ENCODE measurements at regions not wholly inside any gene's neighbourhood (a gene's known extent, or its start where the extent isn't known, plus 50 kb on each side); places are given as distances from the start of the nearest gene placed in this dataset.

DNA sequence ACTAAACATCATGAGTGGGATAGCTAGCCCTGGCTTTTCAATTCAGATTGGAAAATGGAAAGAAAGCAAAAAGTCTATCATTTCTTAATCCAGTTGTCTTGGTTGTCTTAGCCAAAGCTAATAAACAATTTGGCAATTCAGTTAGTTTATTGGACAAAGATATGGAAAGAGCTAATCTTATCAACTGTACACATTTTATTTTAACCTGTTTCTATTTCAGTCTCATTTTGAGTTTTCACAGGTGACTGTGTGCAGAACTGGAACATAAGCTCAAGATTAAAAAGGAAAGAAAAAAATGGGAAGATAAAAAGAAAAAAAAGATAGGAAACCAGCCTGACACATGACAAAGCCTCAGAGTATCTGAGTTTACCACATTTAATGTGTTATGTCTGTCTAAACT is 642.6 kb downstream of the SQOR start:
- H3K9ac ChIP-seq (ENCODE audit: low read depth in 1 of 3, low read length in 3 of 3) = no peak overlapping the region
- H3K4me3 ChIP-seq (ENCODE audit: low read length in 3 of 3) = no peak overlapping the region
- no peaks in the 10 kb centered on the region for H3K27me3 ChIP-seq (ENCODE audit: control insufficient read depth in 3 of 3, insufficient read depth in 3 of 3, low read length in 3 of 3)
- H3K27ac ChIP-seq (ENCODE audit: low read depth, low read length) = no peak overlapping the region
- no peaks in the 10 kb centered on the region for H3K36me3 ChIP-seq (ENCODE audit: control insufficient read depth in 3 of 3, insufficient read depth in 3 of 3, low read length in 3 of 3)
- no peaks in the 10 kb centered on the region for H3K4me1 ChIP-seq (ENCODE audit: control insufficient read depth in 3 of 3, insufficient read depth in 3 of 3, low read length in 3 of 3)
- no peaks in the 10 kb centered on the region for H3K9me3 ChIP-seq (ENCODE audit: control insufficient read depth in 3 of 3, low read length in 3 of 3)

- no peak overlapping the region for H3K9ac ChIP-seq (ENCODE audit: low read depth in 1 of 3, low read length in 3 of 3)
- H3K4me3 ChIP-seq (ENCODE audit: low read length in 3 of 3) = no peak overlapping the region
- H3K9me3 ChIP-seq (ENCODE audit: control insufficient read depth in 3 of 3, low read length in 3 of 3) = no peaks in the 10 kb centered on the region
- no peak overlapping the region for H3K27ac ChIP-seq (ENCODE audit: low read depth, low read length)
- H3K36me3 ChIP-seq (ENCODE audit: control insufficient read depth in 3 of 3, insufficient read depth in 3 of 3, low read length in 3 of 3) = no peaks in the 10 kb centered on the region
- H3K27me3 ChIP-seq (ENCODE audit: control insufficient read depth in 3 of 3, insufficient read depth in 3 of 3, low read length in 3 of 3) = no peaks in the 10 kb centered on the region
- no peaks in the 10 kb centered on the region for H3K4me1 ChIP-seq (ENCODE audit: control insufficient read depth in 3 of 3, insufficient read depth in 3 of 3, low read length in 3 of 3)
Measured at GRCh38 chr15:46278062-46278461, 643.2 kb downstream of the SQOR start.

DNA sequence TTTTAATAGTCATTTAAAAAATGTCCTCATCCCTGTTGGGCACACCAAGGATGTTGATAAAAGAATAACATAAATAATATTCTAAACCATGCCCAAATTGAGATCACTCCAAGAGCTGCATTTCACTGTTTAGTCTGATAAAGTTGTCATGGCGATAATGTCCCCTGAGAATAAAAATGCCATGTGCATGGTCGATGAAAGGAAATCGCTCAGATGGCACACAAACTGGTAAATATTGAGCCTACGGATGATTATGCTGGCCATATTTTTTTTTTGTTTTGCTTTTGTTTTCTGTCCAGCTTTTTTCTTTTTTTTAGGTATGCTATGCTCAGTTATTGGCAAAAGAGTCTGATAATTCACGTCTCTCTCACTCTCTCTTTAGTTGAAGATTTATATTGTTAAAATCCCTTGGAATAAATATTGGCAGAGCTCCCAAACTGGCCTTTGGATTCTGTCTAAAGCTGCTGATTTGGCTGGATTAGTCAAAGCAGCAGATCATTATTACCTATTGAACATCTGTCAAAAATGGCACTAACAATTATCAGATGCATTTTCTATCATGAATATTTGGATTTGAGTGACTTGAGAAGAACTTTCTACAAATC is 643.8 kb downstream of the SQOR start:
- no peak overlapping the region for H3K9ac ChIP-seq (ENCODE audit: low read depth in 1 of 3, low read length in 3 of 3)
- no peak overlapping the region for H3K4me3 ChIP-seq (ENCODE audit: low read length in 3 of 3)
- H3K9me3 ChIP-seq (ENCODE audit: control insufficient read depth in 3 of 3, low read length in 3 of 3) = no peaks in the 10 kb centered on the region
- H3K4me1 ChIP-seq (ENCODE audit: control insufficient read depth in 3 of 3, insufficient read depth in 3 of 3, low read length in 3 of 3) = no peaks in the 10 kb centered on the region
- no peak overlapping the region for H3K27ac ChIP-seq (ENCODE audit: low read depth, low read length)
- no peaks in the 10 kb centered on the region for H3K36me3 ChIP-seq (ENCODE audit: control insufficient read depth in 3 of 3, insufficient read depth in 3 of 3, low read length in 3 of 3)
- no peaks in the 10 kb centered on the region for H3K27me3 ChIP-seq (ENCODE audit: control insufficient read depth in 3 of 3, insufficient read depth in 3 of 3, low read length in 3 of 3)

- Histone ChIP-seq H3K4me1 (ENCODE audit: control insufficient read depth in 3 of 3, insufficient read depth in 3 of 3, low read length in 3 of 3) (no peaks in the 10 kb centered on the region), H3K36me3 (ENCODE audit: control insufficient read depth in 3 of 3, insufficient read depth in 3 of 3, low read length in 3 of 3) (no peaks in the 10 kb centered on the region), H3K4me3 (ENCODE audit: low read length in 3 of 3) (no peak overlapping the region), H3K27ac (ENCODE audit: low read depth, low read length) (no peak overlapping the region), H3K9ac (ENCODE audit: low read depth in 1 of 3, low read length in 3 of 3) (no peak overlapping the region), H3K27me3 (ENCODE audit: control insufficient read depth in 3 of 3, insufficient read depth in 3 of 3, low read length in 3 of 3) (no peaks in the 10 kb centered on the region), H3K9me3 (ENCODE audit: control insufficient read depth in 3 of 3, low read length in 3 of 3) (no peaks in the 10 kb centered on the region)
Measured at GRCh38 chr15:46280762-46281542, 646.1 kb downstream of the SQOR start.

DNA sequence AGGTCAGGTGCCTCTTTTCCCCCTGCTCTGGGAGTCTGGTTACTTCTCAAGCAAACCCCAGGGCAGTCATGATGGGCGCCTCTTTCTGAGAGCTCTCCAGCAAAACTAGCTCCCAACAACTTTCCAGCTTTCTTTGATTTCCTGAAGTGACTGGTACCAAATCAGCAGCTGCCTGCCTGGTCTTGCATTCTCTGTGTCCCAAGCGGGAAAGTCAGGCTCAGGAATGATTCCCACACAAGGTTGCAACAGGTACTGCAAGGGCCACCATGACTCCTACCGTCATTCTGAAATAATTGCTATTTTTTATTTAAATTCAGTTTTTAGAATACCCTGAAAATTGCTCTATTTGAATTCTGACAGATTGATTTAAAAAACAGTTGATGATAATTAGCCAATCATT is 658.7 kb downstream of the SQOR start:
- no peak overlapping the region for H3K27ac ChIP-seq (ENCODE audit: low read depth, low read length)
- no peak overlapping the region for H3K9ac ChIP-seq (ENCODE audit: low read depth in 1 of 3, low read length in 3 of 3)
- no peaks in the 10 kb centered on the region for H3K36me3 ChIP-seq (ENCODE audit: control insufficient read depth in 3 of 3, insufficient read depth in 3 of 3, low read length in 3 of 3)
- H3K9me3 ChIP-seq (ENCODE audit: control insufficient read depth in 3 of 3, low read length in 3 of 3) = peaks cover 0 to 3% (median 2%) of the 10 kb centered on the region in 3 donors
- no peak overlapping the region for H3K4me3 ChIP-seq (ENCODE audit: low read length in 3 of 3)
- peaks cover 0 to 4% (median 0%) of the 10 kb centered on the region in 3 donors for H3K27me3 ChIP-seq (ENCODE audit: control insufficient read depth in 3 of 3, insufficient read depth in 3 of 3, low read length in 3 of 3)
- peaks cover 0 to 1% (median 0%) of the 10 kb centered on the region in 3 donors for H3K4me1 ChIP-seq (ENCODE audit: control insufficient read depth in 3 of 3, insufficient read depth in 3 of 3, low read length in 3 of 3)

DNA sequence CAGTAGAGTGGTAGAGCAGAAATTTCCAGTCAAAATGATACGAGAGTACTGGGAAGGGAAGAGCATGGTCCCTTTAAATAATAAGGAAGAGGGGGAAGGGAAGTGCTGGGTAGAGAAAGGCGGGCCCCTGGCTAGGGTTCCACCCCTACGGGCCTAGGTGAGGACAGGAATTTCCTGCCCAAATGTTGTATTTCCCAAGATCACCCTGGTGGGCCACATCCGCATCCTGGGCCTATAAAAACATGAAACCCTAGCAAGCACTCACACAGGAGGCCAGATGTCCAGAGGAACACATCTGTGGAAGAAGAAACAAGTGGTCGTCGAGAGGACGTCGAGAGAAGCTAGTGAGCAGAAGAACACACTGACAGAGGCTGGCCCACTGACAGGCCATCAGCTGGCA is 661.2 kb downstream of the SQOR start:
- Histone ChIP-seq H3K27ac (ENCODE audit: low read depth, low read length) (no peak overlapping the region), H3K27me3 (ENCODE audit: control insufficient read depth in 3 of 3, insufficient read depth in 3 of 3, low read length in 3 of 3) (peaks cover 0 to 4% (median 0%) of the 10 kb centered on the region in 3 donors), H3K9ac (ENCODE audit: low read depth in 1 of 3, low read length in 3 of 3) (no peak overlapping the region), H3K4me1 (ENCODE audit: control insufficient read depth in 3 of 3, insufficient read depth in 3 of 3, low read length in 3 of 3) (peaks cover 0 to 5% (median 0%) of the 10 kb centered on the region in 3 donors), H3K9me3 (ENCODE audit: control insufficient read depth in 3 of 3, low read length in 3 of 3) (no peaks in the 10 kb centered on the region), H3K4me3 (ENCODE audit: low read length in 3 of 3) (no peak overlapping the region), H3K36me3 (ENCODE audit: control insufficient read depth in 3 of 3, insufficient read depth in 3 of 3, low read length in 3 of 3) (no peaks in the 10 kb centered on the region)

DNA sequence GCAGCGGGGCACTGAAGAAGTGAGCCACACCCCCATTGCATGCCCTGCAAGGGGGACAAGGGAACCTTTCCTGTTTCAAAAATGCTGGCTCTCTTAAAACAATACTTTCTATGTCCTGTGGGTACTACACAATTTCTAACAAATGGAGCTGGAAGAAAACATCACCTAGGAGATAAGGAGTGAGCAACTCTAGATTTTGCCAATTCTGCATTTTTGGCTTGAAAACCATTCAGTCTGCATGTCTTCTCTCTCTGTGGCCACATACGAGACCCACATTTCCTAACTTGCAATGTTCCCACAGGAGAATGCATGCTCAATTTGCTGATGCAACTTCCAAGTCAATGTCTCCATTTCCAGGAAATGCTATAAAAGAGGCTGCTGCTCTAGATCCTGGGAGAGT is 662.0 kb downstream of the SQOR start:
- peaks cover 0 to 4% (median 0%) of the 10 kb centered on the region in 3 donors for H3K27me3 ChIP-seq (ENCODE audit: control insufficient read depth in 3 of 3, insufficient read depth in 3 of 3, low read length in 3 of 3)
- H3K27ac ChIP-seq (ENCODE audit: low read depth, low read length) = no peak overlapping the region
- H3K36me3 ChIP-seq (ENCODE audit: control insufficient read depth in 3 of 3, insufficient read depth in 3 of 3, low read length in 3 of 3) = no peaks in the 10 kb centered on the region
- no peak overlapping the region for H3K9ac ChIP-seq (ENCODE audit: low read depth in 1 of 3, low read length in 3 of 3)
- H3K9me3 ChIP-seq (ENCODE audit: control insufficient read depth in 3 of 3, low read length in 3 of 3) = no peaks in the 10 kb centered on the region
- peaks cover 0 to 5% (median 0%) of the 10 kb centered on the region in 3 donors for H3K4me1 ChIP-seq (ENCODE audit: control insufficient read depth in 3 of 3, insufficient read depth in 3 of 3, low read length in 3 of 3)
- H3K4me3 ChIP-seq (ENCODE audit: low read length in 3 of 3) = no peak overlapping the region

DNA sequence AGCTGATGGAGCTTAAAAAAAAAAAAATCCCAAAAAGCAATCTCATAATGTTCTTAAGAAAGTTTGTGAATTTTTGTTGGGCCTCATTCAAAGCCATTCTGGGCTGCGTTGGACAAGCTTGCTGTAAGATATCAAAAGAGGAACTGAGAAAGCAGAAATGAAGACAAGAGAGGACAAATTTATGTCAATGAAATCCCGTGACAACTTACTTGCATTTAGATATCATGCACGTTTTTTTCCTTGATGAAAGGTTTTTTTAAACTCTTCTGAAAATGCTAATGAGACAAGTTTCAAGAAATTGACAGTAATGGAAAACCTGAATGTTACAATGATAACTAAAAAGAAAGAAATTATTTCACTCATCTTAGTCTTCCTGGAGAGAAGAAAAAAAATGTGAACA is 662.9 kb downstream of the SQOR start:
- Histone ChIP-seq H3K27ac (ENCODE audit: low read depth, low read length) (no peak overlapping the region), H3K4me3 (ENCODE audit: low read length in 3 of 3) (no peak overlapping the region), H3K27me3 (ENCODE audit: control insufficient read depth in 3 of 3, insufficient read depth in 3 of 3, low read length in 3 of 3) (peaks cover 0 to 4% (median 0%) of the 10 kb centered on the region in 3 donors), H3K36me3 (ENCODE audit: control insufficient read depth in 3 of 3, insufficient read depth in 3 of 3, low read length in 3 of 3) (no peaks in the 10 kb centered on the region), H3K4me1 (ENCODE audit: control insufficient read depth in 3 of 3, insufficient read depth in 3 of 3, low read length in 3 of 3) (peaks cover 0 to 5% (median 0%) of the 10 kb centered on the region in 3 donors), H3K9ac (ENCODE audit: low read depth in 1 of 3, low read length in 3 of 3) (no peak overlapping the region), H3K9me3 (ENCODE audit: control insufficient read depth in 3 of 3, low read length in 3 of 3) (no peaks in the 10 kb centered on the region)

- no peaks in the 10 kb centered on the region for H3K9me3 ChIP-seq (ENCODE audit: control insufficient read depth in 3 of 3, low read length in 3 of 3)
- H3K36me3 ChIP-seq (ENCODE audit: control insufficient read depth in 3 of 3, insufficient read depth in 3 of 3, low read length in 3 of 3) = no peaks in the 10 kb centered on the region
- H3K9ac ChIP-seq (ENCODE audit: low read depth in 1 of 3, low read length in 3 of 3) = no peak overlapping the region
- no peak overlapping the region for H3K4me3 ChIP-seq (ENCODE audit: low read length in 3 of 3)
- H3K27me3 ChIP-seq (ENCODE audit: control insufficient read depth in 3 of 3, insufficient read depth in 3 of 3, low read length in 3 of 3) = peaks cover 0 to 4% (median 0%) of the 10 kb centered on the region in 3 donors
- H3K27ac ChIP-seq (ENCODE audit: low read depth, low read length) = no peak overlapping the region
- peaks cover 0 to 5% (median 0%) of the 10 kb centered on the region in 3 donors for H3K4me1 ChIP-seq (ENCODE audit: control insufficient read depth in 3 of 3, insufficient read depth in 3 of 3, low read length in 3 of 3)
Measured at GRCh38 chr15:46300716-46301115, 665.9 kb downstream of the SQOR start.

- H3K36me3 ChIP-seq (ENCODE audit: control insufficient read depth in 3 of 3, insufficient read depth in 3 of 3, low read length in 3 of 3) = no peaks in the 10 kb centered on the region
- H3K4me1 ChIP-seq (ENCODE audit: control insufficient read depth in 3 of 3, insufficient read depth in 3 of 3, low read length in 3 of 3) = peaks cover 0 to 5% (median 0%) of the 10 kb centered on the region in 3 donors
- peaks cover 0 to 2% (median 0%) of the 10 kb centered on the region in 3 donors for H3K27me3 ChIP-seq (ENCODE audit: control insufficient read depth in 3 of 3, insufficient read depth in 3 of 3, low read length in 3 of 3)
- H3K9me3 ChIP-seq (ENCODE audit: control insufficient read depth in 3 of 3, low read length in 3 of 3) = no peaks in the 10 kb centered on the region
- H3K4me3 ChIP-seq (ENCODE audit: low read length in 3 of 3) = no peak overlapping the region
- H3K9ac ChIP-seq (ENCODE audit: low read depth in 1 of 3, low read length in 3 of 3) = no peak overlapping the region
- no peak overlapping the region for H3K27ac ChIP-seq (ENCODE audit: low read depth, low read length)
Measured at GRCh38 chr15:46301291-46301690, 666.5 kb downstream of the SQOR start.
